GM19043 (cell line): ENCODE measurements at regions not wholly inside any gene's neighbourhood (a gene's known extent, or its start where the extent isn't known, plus 50 kb on each side); places are given as distances from the start of the nearest gene placed in this dataset.

ENCODE experiments used
- ATAC-seq: cut with Tn5 transposase; IDR thresholded peaks from one replicate; pipeline ENCODE4 v1.9.1; 2021; ENCODE audit warnings: low read depth; ENCODE audit not compliant: unreplicated experiment

- ATAC-seq = no peak
These were observed 186.2 kb upstream of the SYNDIG1 start for GRCh38 chr20:24283186-24283585.

- ATAC-seq = no peak
These were observed 192.2 kb upstream of the SYNDIG1 start for GRCh38 chr20:24277196-24277595.

GRCh38 chr20:24275946-24276705 is 193.3 kb upstream of the SYNDIG1 start:
- no peak for ATAC-seq

GRCh38 chr20:24273251-24273650 is 196.2 kb upstream of the SYNDIG1 start:
- no peak for ATAC-seq

GRCh38 chr20:24261351-24261750 is 208.1 kb upstream of the SYNDIG1 start:
- no peak for ATAC-seq

GRCh38 chr20:24257171-24257570 is 212.3 kb upstream of the SYNDIG1 start:
- no peak for ATAC-seq

- no peak for ATAC-seq
These were observed 213.1 kb upstream of the SYNDIG1 start for GRCh38 chr20:24256307-24256706.

- ATAC-seq = no peak
These were observed 214.9 kb upstream of the SYNDIG1 start for GRCh38 chr20:24254480-24254879.

GRCh38 chr20:24253321-24253720 is 216.1 kb upstream of the SYNDIG1 start:
- no peak for ATAC-seq

GRCh38 chr20:24245094-24245493 is 224.3 kb upstream of the SYNDIG1 start:
- ATAC-seq = no peak

- ATAC-seq = no peak
These were observed 226.7 kb upstream of the SYNDIG1 start for GRCh38 chr20:24242763-24243162.

GRCh38 chr20:24241466-24241865 is 228.0 kb upstream of the SYNDIG1 start:
- no peak for ATAC-seq

GRCh38 chr20:24236963-24237362 is 232.5 kb upstream of the SYNDIG1 start:
- ATAC-seq = no peak

- ATAC-seq = no peak
These were observed 233.2 kb upstream of the SYNDIG1 start for GRCh38 chr20:24236201-24236600.

GRCh38 chr20:24235296-24236175 is 233.9 kb upstream of the SYNDIG1 start:
- no peak for ATAC-seq

- no peak for ATAC-seq
These were observed 239.0 kb upstream of the GGTLC1 start for GRCh38 chr20:24227600-24227999.

GRCh38 chr20:24212494-24212893 is 223.9 kb upstream of the GGTLC1 start:
- no peak for ATAC-seq

GRCh38 chr20:24211972-24212371 is 223.4 kb upstream of the GGTLC1 start:
- ATAC-seq = no peak

- ATAC-seq = no peak
These were observed 221.8 kb upstream of the GGTLC1 start for GRCh38 chr20:24210356-24210755.

- ATAC-seq = no peak
These were observed 220.1 kb upstream of the GGTLC1 start for GRCh38 chr20:24208652-24209051.

GRCh38 chr20:24207803-24208300 is 219.3 kb upstream of the GGTLC1 start:
- ATAC-seq = no peak

- ATAC-seq = no peak
These were observed 218.4 kb upstream of the GGTLC1 start for GRCh38 chr20:24206995-24207394.
